ENCODE measurements at regions not wholly inside any gene's neighbourhood (a gene's known extent, or its start where the extent isn't known, plus 50 kb on each side); places are given as distances from the start of the nearest gene placed in this dataset.

GRCh38 chr5:88377240-88377639, 108.6 kb upstream of the TMEM161B start:
- peaks cover 3% of the 10 kb centered on the region; the same call in 2 of the 3 replicates for H3K36me3 Mint-ChIP-seq (ENCODE audit: low read depth)
- no peak overlapping the region for H3K4me2 ChIP-seq

More at GRCh38 chr5:88377240-88377639, 108.6 kb upstream of the TMEM161B start:
- Mint-ChIP-seq H3K4me3 (no peak overlapping the region), H3K9me3 (peaks cover 3% of the 10 kb centered on the region), H3K4me1 (no peaks in the 10 kb centered on the region), H3K27ac (no peak overlapping the region), H3K27me3 (ENCODE audit: insufficient read depth, low read depth, poor library complexity) (peaks cover 3% of the 10 kb centered on the region)
- DNase-seq (ENCODE audit: low spot score) (no peak), ATAC-seq (no peak)
- no peak overlapping the region; the same call in 1 of the 2 replicates for H2AFZ ChIP-seq
- H4K20me1 ChIP-seq (replicated peaks; ENCODE audit: insufficient read depth) = no peaks in the 10 kb centered on the region
- no peaks in the 10 kb centered on the region for H3F3A ChIP-seq (replicated peaks; ENCODE audit: low read depth)
- H3K79me2 ChIP-seq (replicated peaks; ENCODE audit: insufficient read depth) = no peaks in the 10 kb centered on the region
- H3K4me3 ChIP-seq = no peak overlapping the region
- no peak overlapping the region for H3K27ac ChIP-seq (ENCODE audit: low read depth)
- no peaks in the 10 kb centered on the region for H3K27me3 ChIP-seq (ENCODE audit: insufficient read depth)
- no peaks in the 10 kb centered on the region for H3K36me3 ChIP-seq (ENCODE audit: insufficient read depth)
- no peak for TF ChIP-seq POLR2AphosphoS5 (IDR thresholded peaks at IDR 0.05; ENCODE audit: low read depth)
- no peak for TF ChIP-seq JUNB (IDR thresholded peaks at IDR 0.05; ENCODE audit: unreplicated experiment)
- TF ChIP-seq CTCF (conservative IDR thresholded peaks at IDR 0.05; ENCODE audit: low read depth in 2 of 2) = no peak
- no peak for TF ChIP-seq REST (IDR thresholded peaks at IDR 0.05; ENCODE audit: unreplicated experiment)
- TF ChIP-seq STAT1 (IDR thresholded peaks at IDR 0.05; ENCODE audit: unreplicated experiment) = no peak
- no peak for TF ChIP-seq ETS1 (IDR thresholded peaks at IDR 0.05)
- TF ChIP-seq EZH2phosphoT487 (IDR thresholded peaks at IDR 0.05; ENCODE audit: unreplicated experiment) = no peak
- no peak for TF ChIP-seq NANOG (IDR thresholded peaks at IDR 0.05; ENCODE audit: borderline replicate concordance)
- no peak for TF ChIP-seq ZNF462 (CRISPR knock-in tag; IDR thresholded peaks at IDR 0.05)
- TF ChIP-seq ZNF114 (CRISPR knock-in tag; IDR thresholded peaks at IDR 0.05) = no peak
- TF ChIP-seq EZH2 (IDR thresholded peaks at IDR 0.05; ENCODE audit: low read depth, unreplicated experiment) = no peak
- TF ChIP-seq ZNF331 (CRISPR knock-in tag; IDR thresholded peaks at IDR 0.05; ENCODE audit: low read depth) = no peak
- no peak for TF ChIP-seq CREB1 (CRISPR knock-in tag; IDR thresholded peaks at IDR 0.05; ENCODE audit: low read depth)
- H3K9me2 ChIP-seq (ENCODE audit: insufficient read depth) = peaks cover 17% of the 10 kb centered on the region
- no peaks in the 10 kb centered on the region for H3K4me1 ChIP-seq (ENCODE audit: insufficient read depth)

Measured in GM23338 (cell line).